ENCODE measurements at regions not wholly inside any gene's neighbourhood (a gene's known extent, or its start where the extent isn't known, plus 50 kb on each side); places are given as distances from the start of the nearest gene placed in this dataset.

GRCh38 chr9:87338088-87338989, 159.3 kb upstream of the DAPK1 start:
- no peak for DNase-seq (ENCODE audit: insufficient read length, low spot score)

DNA sequence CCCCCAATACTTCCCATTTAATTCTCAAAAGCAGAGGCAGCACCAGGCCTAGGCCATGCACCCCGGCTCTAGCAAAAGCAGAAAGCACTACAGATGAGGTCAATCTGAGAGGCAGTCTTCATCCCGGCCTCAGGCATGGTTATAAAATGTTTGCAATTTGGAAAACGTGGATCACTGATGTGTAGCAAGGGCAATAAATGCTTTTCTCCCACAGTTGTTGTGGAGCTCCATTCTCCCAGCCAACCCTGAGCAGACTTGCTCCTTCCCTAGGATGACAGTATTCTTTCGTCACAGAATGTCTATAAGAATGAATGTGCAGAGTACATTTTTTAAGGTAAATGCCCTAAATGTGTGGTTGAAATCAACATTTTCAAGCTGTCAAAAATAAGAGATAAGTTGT, 157.3 kb upstream of the DAPK1 start:
- DNase-seq (ENCODE audit: insufficient read length, low spot score) (no peak), FAIRE-seq (no peak)
- TF ChIP-seq, protein P1, sequence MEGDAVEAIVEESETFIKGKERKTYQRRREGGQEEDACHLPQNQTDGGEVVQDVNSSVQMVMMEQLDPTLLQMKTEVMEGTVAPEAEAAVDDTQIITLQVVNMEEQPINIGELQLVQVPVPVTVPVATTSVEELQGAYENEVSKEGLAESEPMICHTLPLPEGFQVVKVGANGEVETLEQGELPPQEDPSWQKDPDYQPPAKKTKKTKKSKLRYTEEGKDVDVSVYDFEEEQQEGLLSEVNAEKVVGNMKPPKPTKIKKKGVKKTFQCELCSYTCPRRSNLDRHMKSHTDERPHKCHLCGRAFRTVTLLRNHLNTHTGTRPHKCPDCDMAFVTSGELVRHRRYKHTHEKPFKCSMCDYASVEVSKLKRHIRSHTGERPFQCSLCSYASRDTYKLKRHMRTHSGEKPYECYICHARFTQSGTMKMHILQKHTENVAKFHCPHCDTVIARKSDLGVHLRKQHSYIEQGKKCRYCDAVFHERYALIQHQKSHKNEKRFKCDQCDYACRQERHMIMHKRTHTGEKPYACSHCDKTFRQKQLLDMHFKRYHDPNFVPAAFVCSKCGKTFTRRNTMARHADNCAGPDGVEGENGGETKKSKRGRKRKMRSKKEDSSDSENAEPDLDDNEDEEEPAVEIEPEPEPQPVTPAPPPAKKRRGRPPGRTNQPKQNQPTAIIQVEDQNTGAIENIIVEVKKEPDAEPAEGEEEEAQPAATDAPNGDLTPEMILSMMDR (IDR thresholded peaks at IDR 0.05; ENCODE audit: insufficient read depth, missing control alignments) = no peak

More at GRCh38 chr9:87338088-87338989, 159.3 kb upstream of the DAPK1 start:
- TF ChIP-seq, protein P1 (IDR thresholded peaks at IDR 0.05; ENCODE audit: insufficient read depth, missing control alignments) = no peak
- FAIRE-seq = no peak

DNA sequence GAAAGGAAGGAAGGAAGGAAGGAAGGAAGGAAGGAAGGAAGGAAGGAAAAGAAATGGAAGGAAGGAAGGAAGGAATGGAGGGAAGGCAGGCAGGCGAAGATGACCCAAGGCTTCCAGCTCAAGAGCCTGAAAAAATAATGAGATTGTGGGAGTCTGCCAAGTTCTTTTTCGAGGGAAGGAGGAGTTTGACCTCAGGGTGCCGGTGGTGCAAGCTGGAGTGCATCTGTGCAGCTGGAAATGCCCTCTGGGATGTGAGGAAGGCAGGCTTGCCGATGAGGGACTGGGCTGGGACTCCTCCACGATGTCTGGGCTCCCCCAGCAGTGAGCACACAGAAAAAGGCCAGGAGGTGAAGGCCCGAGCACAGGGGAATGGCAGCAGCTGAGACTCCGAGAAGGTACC, 154.9 kb upstream of the DAPK1 start:
- TF ChIP-seq, protein P1 (IDR thresholded peaks at IDR 0.05; ENCODE audit: insufficient read depth, missing control alignments) = no peak
- DNase-seq (ENCODE audit: insufficient read length, low spot score) (no peak), FAIRE-seq (no peak)

- no peak for DNase-seq (ENCODE audit: insufficient read length, low spot score)
- TF ChIP-seq, protein P1 (IDR thresholded peaks at IDR 0.05; ENCODE audit: insufficient read depth, missing control alignments) = no peak
- no peak for FAIRE-seq
These were observed 153.7 kb upstream of the DAPK1 start for GRCh38 chr9:87343816-87344430.

- TF ChIP-seq, protein P1 (IDR thresholded peaks at IDR 0.05; ENCODE audit: insufficient read depth, missing control alignments) = no peak
- DNase-seq (ENCODE audit: insufficient read length, low spot score) = no peak
- no peak for FAIRE-seq
These were observed 151.5 kb upstream of the DAPK1 start for GRCh38 chr9:87346061-87346665.

- TF ChIP-seq, protein P1 (IDR thresholded peaks at IDR 0.05; ENCODE audit: insufficient read depth, missing control alignments) = no peak
- FAIRE-seq (no peak), DNase-seq (ENCODE audit: insufficient read length, low spot score) (no peak)
These were observed 146.8 kb upstream of the DAPK1 start for GRCh38 chr9:87350915-87351314.
